Endodermal cell (in vitro differentiated cells): ENCODE measurements at regions not wholly inside any gene's neighbourhood (a gene's known extent, or its start where the extent isn't known, plus 50 kb on each side); places are given as distances from the start of the nearest gene placed in this dataset.

Source experiments
- DNase-seq: peaks from one replicate; pipeline ENCODE4 v3.0.0-alpha.2; 2017
- H3K27ac ChIP-seq: 2 replicates; pipeline ENCODE4 v1.5.1; 2013; ENCODE audit warnings: mild to moderate bottlenecking, low read depth, low read length, moderate library complexity
- H3K27me3 ChIP-seq: 2 replicates; pipeline ENCODE4 v1.6.1; 2013; ENCODE audit warnings: mild to moderate bottlenecking, low read length, moderate library complexity; ENCODE audit not compliant: insufficient read depth, control insufficient read depth, poor library complexity, severe bottlenecking
- H3K36me3 ChIP-seq: 2 replicates; pipeline ENCODE4 v1.7.0; 2013; ENCODE audit warnings: mild to moderate bottlenecking, low read length, moderate library complexity; ENCODE audit not compliant: control insufficient read depth, insufficient read depth
- H3K4me1 ChIP-seq: one replicate; pipeline ENCODE4 v1.7.0; 2013; ENCODE audit warnings: low read length; ENCODE audit not compliant: control insufficient read depth, insufficient read depth
- H3K4me3 ChIP-seq: 2 replicates; pipeline ENCODE4 v1.5.1; 2013; ENCODE audit warnings: mild to moderate bottlenecking, low read length, moderate library complexity
- H3K9ac ChIP-seq: 2 replicates; pipeline ENCODE4 v1.6.1; 2013; ENCODE audit warnings: mild to moderate bottlenecking, low read length, moderate library complexity; ENCODE audit not compliant: poor library complexity, severe bottlenecking; ENCODE audit errors: extremely low read depth
- H3K9me3 ChIP-seq: 2 replicates; pipeline ENCODE4 v1.6.1; 2013; ENCODE audit warnings: mild to moderate bottlenecking, low read length, moderate library complexity; ENCODE audit not compliant: control insufficient read depth
- H3K27ac Mint-ChIP-seq: 2 replicates; pipeline ENCODE4 v1.8.0; 2020; ENCODE audit warnings: mixed read lengths
- H3K27me3 Mint-ChIP-seq: 2 replicates; pipeline ENCODE4 v1.8.0; 2021; ENCODE audit warnings: mild to moderate bottlenecking, mixed read lengths; ENCODE audit not compliant: insufficient read depth
- H3K36me3 Mint-ChIP-seq: 2 replicates; pipeline ENCODE4 v1.8.0; 2020; ENCODE audit warnings: low read depth, mixed read lengths
- H3K4me1 Mint-ChIP-seq: 2 replicates; pipeline ENCODE4 v1.8.0; 2020; ENCODE audit warnings: mixed read lengths
- H3K4me3 Mint-ChIP-seq: 2 replicates; pipeline ENCODE4 v1.8.0; 2020; ENCODE audit warnings: mild to moderate bottlenecking, moderate library complexity, mixed read lengths
- H3K9me3 Mint-ChIP-seq: 2 replicates; pipeline ENCODE4 v1.8.0; 2020; ENCODE audit warnings: mild to moderate bottlenecking, mixed read lengths
- WGBS, 2 experiments: methylation state at CpG; one replicate each; pipeline versions ENCODE4 v1.1.5 to v1.1.7; 2013; ENCODE audit warnings: missing lambda C conversion rate in 2 of 2, mixed read lengths in 1 of 2; ENCODE audit not compliant: insufficient coverage in 1 of 2, insufficient read length in 1 of 2; 5-methylcytosine and 5-hydroxymethylcytosine counted together
- TF ChIP-seq, protein P1 (sequence below): fragments of 200-600 bp; sonication (generic); conservative IDR thresholded peaks from 2 replicates; pipeline ENCODE4 v1.5.0; 2021; ENCODE audit warnings: antibody characterized with exemption, mild to moderate bottlenecking

DNA sequence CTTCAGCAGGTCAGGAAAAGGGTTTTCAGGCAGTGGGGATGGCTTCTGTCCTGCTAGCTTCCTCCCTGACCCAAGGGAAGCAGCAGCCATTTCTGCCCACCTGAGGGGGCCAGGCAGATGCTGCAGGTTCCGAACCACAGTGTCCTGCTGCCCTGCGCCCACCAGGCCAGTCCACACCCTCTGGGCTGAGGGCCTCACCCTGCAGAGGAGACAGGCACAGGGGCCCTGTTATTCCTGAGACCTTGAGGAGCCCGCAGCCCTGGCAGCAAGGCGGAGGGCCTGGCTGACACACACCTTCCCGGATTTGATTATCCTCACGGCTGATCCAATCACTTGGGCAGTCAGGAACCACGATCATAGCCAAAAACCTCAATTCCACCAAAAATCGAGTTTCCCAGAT, 725.8 kb downstream of the BRD1 start:
- Histone ChIP-seq H3K9ac (no peak overlapping the region), H3K27ac (no peak overlapping the region), H3K27me3 (no peaks in the 10 kb centered on the region), H3K9me3 (no peaks in the 10 kb centered on the region), H3K4me3 (no peak overlapping the region), H3K36me3 (no peaks in the 10 kb centered on the region), H3K4me1 (peaks cover 6% of the 10 kb centered on the region)
- no peaks in the 10 kb centered on the region for H3K36me3 Mint-ChIP-seq
- no peak for DNase-seq
- TF ChIP-seq, protein P1, sequence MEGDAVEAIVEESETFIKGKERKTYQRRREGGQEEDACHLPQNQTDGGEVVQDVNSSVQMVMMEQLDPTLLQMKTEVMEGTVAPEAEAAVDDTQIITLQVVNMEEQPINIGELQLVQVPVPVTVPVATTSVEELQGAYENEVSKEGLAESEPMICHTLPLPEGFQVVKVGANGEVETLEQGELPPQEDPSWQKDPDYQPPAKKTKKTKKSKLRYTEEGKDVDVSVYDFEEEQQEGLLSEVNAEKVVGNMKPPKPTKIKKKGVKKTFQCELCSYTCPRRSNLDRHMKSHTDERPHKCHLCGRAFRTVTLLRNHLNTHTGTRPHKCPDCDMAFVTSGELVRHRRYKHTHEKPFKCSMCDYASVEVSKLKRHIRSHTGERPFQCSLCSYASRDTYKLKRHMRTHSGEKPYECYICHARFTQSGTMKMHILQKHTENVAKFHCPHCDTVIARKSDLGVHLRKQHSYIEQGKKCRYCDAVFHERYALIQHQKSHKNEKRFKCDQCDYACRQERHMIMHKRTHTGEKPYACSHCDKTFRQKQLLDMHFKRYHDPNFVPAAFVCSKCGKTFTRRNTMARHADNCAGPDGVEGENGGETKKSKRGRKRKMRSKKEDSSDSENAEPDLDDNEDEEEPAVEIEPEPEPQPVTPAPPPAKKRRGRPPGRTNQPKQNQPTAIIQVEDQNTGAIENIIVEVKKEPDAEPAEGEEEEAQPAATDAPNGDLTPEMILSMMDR = no peak
- no peak overlapping the region for H3K4me3 Mint-ChIP-seq
- 84 to 85% methylated on average over 7 to 8 of the region's 8 CpGs for WGBS, 2 experiments
- no peaks in the 10 kb centered on the region for H3K9me3 Mint-ChIP-seq
- no peak overlapping the region for H3K27ac Mint-ChIP-seq
- H3K27me3 Mint-ChIP-seq = no peaks in the 10 kb centered on the region
- H3K4me1 Mint-ChIP-seq = no peaks in the 10 kb centered on the region

GRCh38 chr22:49101225-49101624, 726.4 kb downstream of the BRD1 start:
- WGBS, 2 experiments = 93 to 100% methylated on average over 1 to 8 of the region's 8 CpGs
- no peaks in the 10 kb centered on the region for H3K27me3 Mint-ChIP-seq
- no peak overlapping the region for H3K27ac Mint-ChIP-seq

DNA sequence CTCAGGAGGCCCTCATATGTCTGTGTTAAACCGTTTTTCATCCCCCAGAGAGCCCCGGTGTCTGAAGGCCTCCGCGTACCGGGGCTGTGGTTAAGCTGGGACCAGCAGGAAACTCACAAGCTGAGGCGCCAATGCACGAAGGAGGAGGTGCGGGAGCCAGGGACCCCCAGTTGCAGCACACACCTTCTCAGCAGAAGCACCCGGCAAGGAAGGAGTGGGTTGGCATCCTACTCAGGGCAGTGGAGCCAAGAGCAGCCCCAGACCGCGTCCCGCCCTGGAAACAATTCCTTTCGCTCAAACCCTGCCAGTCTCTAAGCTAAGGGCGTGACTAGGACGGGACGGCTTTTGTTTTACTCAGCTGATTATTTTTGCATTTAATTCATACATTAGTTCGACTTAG, 726.9 kb downstream of the BRD1 start:
- TF ChIP-seq, protein P1 = no peak
- Histone ChIP-seq H3K27me3 (no peaks in the 10 kb centered on the region), H3K36me3 (no peaks in the 10 kb centered on the region), H3K4me3 (no peak overlapping the region), H3K9me3 (no peaks in the 10 kb centered on the region), H3K4me1 (peaks cover 6% of the 10 kb centered on the region), H3K27ac (no peak overlapping the region), H3K9ac (no peak overlapping the region)
- H3K27ac Mint-ChIP-seq = no peak overlapping the region
- no peak for DNase-seq
- no peaks in the 10 kb centered on the region for H3K9me3 Mint-ChIP-seq
- H3K36me3 Mint-ChIP-seq = no peaks in the 10 kb centered on the region
- H3K27me3 Mint-ChIP-seq = no peaks in the 10 kb centered on the region
- H3K4me3 Mint-ChIP-seq = no peak overlapping the region
- 94 to 95% methylated on average over 10 to 17 of the region's 17 CpGs for WGBS, 2 experiments
- no peaks in the 10 kb centered on the region for H3K4me1 Mint-ChIP-seq

More at GRCh38 chr22:49101225-49101624, 726.4 kb downstream of the BRD1 start:
- H3K4me1 ChIP-seq = peaks cover 6% of the 10 kb centered on the region
- DNase-seq = no peak
- no peak overlapping the region for H3K9ac ChIP-seq
- Mint-ChIP-seq H3K9me3 (no peaks in the 10 kb centered on the region), H3K36me3 (no peaks in the 10 kb centered on the region), H3K4me3 (no peak overlapping the region), H3K4me1 (no peaks in the 10 kb centered on the region)
- H3K4me3 ChIP-seq = no peak overlapping the region
- TF ChIP-seq, protein P1 = no peak
- H3K9me3 ChIP-seq = no peaks in the 10 kb centered on the region
- H3K36me3 ChIP-seq = no peaks in the 10 kb centered on the region
- no peaks in the 10 kb centered on the region for H3K27me3 ChIP-seq
- H3K27ac ChIP-seq = no peak overlapping the region
